ENCODE measurements at regions not wholly inside any gene's neighbourhood (a gene's known extent, or its start where the extent isn't known, plus 50 kb on each side); places are given as distances from the start of the nearest gene placed in this dataset.

GRCh38 chr3:68121287-68121686 lies 466.9 kb upstream of the SUCLG2 start:
- no peak for FAIRE-seq

More at GRCh38 chr3:68121287-68121686, 466.9 kb upstream of the SUCLG2 start:
- no TSS peak for BruUV-seq (replicated peaks)
- H3K4me3 ChIP-seq (replicated peaks in 1 of 3; ENCODE audit: insufficient read depth in 1 of 3, low read depth in 1 of 3, low read length in 3 of 3) = no peak overlapping the region
- no peaks in the 10 kb centered on the region for H3K9me1 ChIP-seq (replicated peaks; ENCODE audit: control insufficient read depth, extremely low read depth, insufficient read depth, low read length)
- H3K4me1 ChIP-seq (ENCODE audit: control insufficient read depth, extremely low read depth, insufficient read depth, low read length) = no peaks in the 10 kb centered on the region
- H3K36me3 ChIP-seq (ENCODE audit: control insufficient read depth in 2 of 2, extremely low read depth in 1 of 2, insufficient read depth in 2 of 2, low read length in 2 of 2) = no peaks in the 10 kb centered on the region
- CTCF ChIA-PET = no interaction called here
- H2AFZ ChIP-seq (ENCODE audit: low read depth, low read length) = no peak overlapping the region
- no peak overlapping the region for H3K27ac ChIP-seq (ENCODE audit: insufficient read depth, low read depth, low read length)
- no peak for TF ChIP-seq JUN (IDR thresholded peaks at IDR 0.05; ENCODE audit: borderline replicate concordance, insufficient read depth, insufficient read length, low read depth)
- TF ChIP-seq, protein P1, sequence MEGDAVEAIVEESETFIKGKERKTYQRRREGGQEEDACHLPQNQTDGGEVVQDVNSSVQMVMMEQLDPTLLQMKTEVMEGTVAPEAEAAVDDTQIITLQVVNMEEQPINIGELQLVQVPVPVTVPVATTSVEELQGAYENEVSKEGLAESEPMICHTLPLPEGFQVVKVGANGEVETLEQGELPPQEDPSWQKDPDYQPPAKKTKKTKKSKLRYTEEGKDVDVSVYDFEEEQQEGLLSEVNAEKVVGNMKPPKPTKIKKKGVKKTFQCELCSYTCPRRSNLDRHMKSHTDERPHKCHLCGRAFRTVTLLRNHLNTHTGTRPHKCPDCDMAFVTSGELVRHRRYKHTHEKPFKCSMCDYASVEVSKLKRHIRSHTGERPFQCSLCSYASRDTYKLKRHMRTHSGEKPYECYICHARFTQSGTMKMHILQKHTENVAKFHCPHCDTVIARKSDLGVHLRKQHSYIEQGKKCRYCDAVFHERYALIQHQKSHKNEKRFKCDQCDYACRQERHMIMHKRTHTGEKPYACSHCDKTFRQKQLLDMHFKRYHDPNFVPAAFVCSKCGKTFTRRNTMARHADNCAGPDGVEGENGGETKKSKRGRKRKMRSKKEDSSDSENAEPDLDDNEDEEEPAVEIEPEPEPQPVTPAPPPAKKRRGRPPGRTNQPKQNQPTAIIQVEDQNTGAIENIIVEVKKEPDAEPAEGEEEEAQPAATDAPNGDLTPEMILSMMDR (IDR thresholded peaks at IDR 0.05; ENCODE audit: extremely low read depth in 1 of 2, insufficient read depth in 1 of 2, low read depth in 1 of 2, low read length in 2 of 2) = no peak
- no peak for TF ChIP-seq GATA2 (IDR thresholded peaks at IDR 0.05; ENCODE audit: insufficient read depth, insufficient read length, low read depth, low read length)
- TF ChIP-seq POLR2AphosphoS5 (IDR thresholded peaks at IDR 0.05; ENCODE audit: insufficient read depth, low read depth, low read length) = no peak
- TF ChIP-seq EZH2 (IDR thresholded peaks at IDR 0.05; ENCODE audit: borderline replicate concordance, low read depth, low read length, severe bottlenecking) = no peak
- no peak for TF ChIP-seq POLR2A (IDR thresholded peaks at IDR 0.05; ENCODE audit: low read depth, low read length)
- no peak for TF ChIP-seq MYC (IDR thresholded peaks at IDR 0.05; ENCODE audit: low read depth, low read length)
- TF ChIP-seq MAX (IDR thresholded peaks at IDR 0.05; ENCODE audit: insufficient read depth, insufficient read length) = no peak
- TF ChIP-seq FOS (IDR thresholded peaks at IDR 0.05; ENCODE audit: borderline replicate concordance, insufficient read depth, low read length) = no peak
- no peaks in the 10 kb centered on the region for H3K79me2 ChIP-seq (ENCODE audit: control insufficient read depth, insufficient read depth, low read length)
- no peak for DNase-seq (ENCODE audit: low read depth, low spot score)
- no peak overlapping the region for H3K4me2 ChIP-seq (ENCODE audit: insufficient read depth, low read length)
- H3K9ac ChIP-seq (replicated peaks; ENCODE audit: extremely low read depth, insufficient read depth, low read length) = no peak overlapping the region
- dilution Hi-C loops (cut with MboI; ENCODE audit: extremely low pct_ligation_motif_present, low sequenced_read_pairs) (no loop called here), intact Hi-C loops (cut with micrococcal nuclease) (no loop called here)
- no peaks in the 10 kb centered on the region for H4K20me1 ChIP-seq (replicated peaks; ENCODE audit: control insufficient read depth, extremely low read depth, insufficient read depth, low read length)
- POLR2A ChIA-PET = no interaction called here
- H3K9me3 ChIP-seq (replicated peaks; ENCODE audit: control insufficient read depth, insufficient read depth, low read length) = peaks cover 2% of the 10 kb centered on the region
- no peaks in the 10 kb centered on the region for H3K27me3 ChIP-seq (ENCODE audit: control insufficient read depth in 2 of 2, insufficient read depth in 2 of 2, low read length in 2 of 2)

Data from endothelial cell of umbilical vein (primary cell).